SK-N-SH treated with all-trans-retinoic acid at 6 μM for 48 hours (cell line): ENCODE measurements at regions not wholly inside any gene's neighbourhood (a gene's known extent, or its start where the extent isn't known, plus 50 kb on each side); places are given as distances from the start of the nearest gene placed in this dataset.

ENCODE experiments used
- ATAC-seq: fragments of 200-7000 bp; cut with Tn5 transposase; 3 replicates; pipeline ENCODE4 v1.9.1; 2020; ENCODE audit warnings: mild to moderate bottlenecking, moderate library complexity
- ARNTL ChIP-seq: fragments of 450-650 bp; formaldehyde crosslinking; IDR thresholded peaks from 2 replicates; pipeline ENCODE4 v1.5.0; 2020; ENCODE audit warnings: low read depth, mild to moderate bottlenecking, moderate library complexity, borderline replicate concordance
- BACH2 ChIP-seq: fragments of 250-450 bp; sonication (Bioruptor Pico); IDR thresholded peaks from 2 replicates; pipeline ENCODE4 v1.9.0; 2021; ENCODE audit warnings: mild to moderate bottlenecking, borderline replicate concordance
- CSDC2 ChIP-seq: fragments of 250-450 bp; sonication (Bioruptor Pico); IDR thresholded peaks from 2 replicates; pipeline ENCODE4 v1.5.0; 2020; ENCODE audit warnings: mild to moderate bottlenecking, moderate library complexity
- ESRRG ChIP-seq: fragments of 250-450 bp; sonication (Bioruptor Pico); IDR thresholded peaks from 2 replicates; pipeline ENCODE4 v1.6.1; 2021; ENCODE audit warnings: mild to moderate bottlenecking
- GLIS3 ChIP-seq: fragments of 250-450 bp; sonication (Bioruptor Pico); IDR thresholded peaks from 2 replicates; pipeline ENCODE4 v1.5.0; 2020; ENCODE audit warnings: mild to moderate bottlenecking, moderate library complexity
- ISL1 ChIP-seq: fragments of 250-450 bp; sonication (Bioruptor Pico); IDR thresholded peaks from 2 replicates; pipeline ENCODE4 v2.1.2; 2022; ENCODE audit warnings: mild to moderate bottlenecking, moderate library complexity
- OSR1 ChIP-seq: fragments of 250-450 bp; sonication (Bioruptor Pico); IDR thresholded peaks from 2 replicates; pipeline ENCODE4 v1.8.0; 2022; ENCODE audit warnings: moderate library complexity, mild to moderate bottlenecking, inconsistent platforms
- PPARA ChIP-seq: fragments of 250-450 bp; sonication (Bioruptor Pico); IDR thresholded peaks from 2 replicates; pipeline ENCODE4 v1.5.0; 2020; ENCODE audit warnings: mild to moderate bottlenecking, borderline replicate concordance
- RARB ChIP-seq: fragments of 250-450 bp; sonication (Bioruptor Pico); IDR thresholded peaks from 2 replicates; pipeline ENCODE4 v1.8.0; 2021; ENCODE audit warnings: mild to moderate bottlenecking, moderate library complexity
- TCF4 ChIP-seq: fragments of 250-450 bp; sonication (Bioruptor Pico); IDR thresholded peaks from 2 replicates; pipeline ENCODE4 v1.8.0; 2021; ENCODE audit warnings: mild to moderate bottlenecking, moderate library complexity, borderline replicate concordance
- ZC3H10 ChIP-seq: fragments of 250-450 bp; sonication (Bioruptor Pico); IDR thresholded peaks from 2 replicates; pipeline ENCODE4 v1.5.1; 2021; ENCODE audit warnings: mild to moderate bottlenecking, moderate library complexity
- ZFP3 ChIP-seq: fragments of 250-450 bp; sonication (Bioruptor Pico); IDR thresholded peaks from 2 replicates; pipeline ENCODE4 v1.5.0; 2020; ENCODE audit warnings: mild to moderate bottlenecking, moderate library complexity
- ZNF565 ChIP-seq: fragments of 450-650 bp; formaldehyde crosslinking; conservative IDR thresholded peaks from 2 replicates; pipeline ENCODE4 v1.5.0; 2020; ENCODE audit warnings: low read depth, mild to moderate bottlenecking, moderate library complexity
- ZNF70 ChIP-seq: fragments of 450-650 bp; formaldehyde crosslinking; IDR thresholded peaks from 2 replicates; pipeline ENCODE4 v1.5.0; 2020; ENCODE audit warnings: mild to moderate bottlenecking, moderate library complexity
- TF ChIP-seq, protein P1 (sequence below): fragments of 250-450 bp; sonication (Bioruptor Pico); IDR thresholded peaks from 2 replicates; pipeline ENCODE4 v1.5.0; 2020; ENCODE audit warnings: mild to moderate bottlenecking, moderate library complexity
- TF ChIP-seq, protein P2 (sequence below): fragments of 250-450 bp; sonication (Bioruptor Pico); IDR thresholded peaks from 2 replicates; pipeline ENCODE4 v1.8.0; 2020; ENCODE audit warnings: mild to moderate bottlenecking, moderate library complexity, borderline replicate concordance
- TF ChIP-seq, protein P3 (sequence below): fragments of 250-450 bp; sonication (Bioruptor Pico); IDR thresholded peaks from 2 replicates; pipeline ENCODE4 v1.5.1; 2020; ENCODE audit warnings: low read depth, mild to moderate bottlenecking, moderate library complexity

DNA sequence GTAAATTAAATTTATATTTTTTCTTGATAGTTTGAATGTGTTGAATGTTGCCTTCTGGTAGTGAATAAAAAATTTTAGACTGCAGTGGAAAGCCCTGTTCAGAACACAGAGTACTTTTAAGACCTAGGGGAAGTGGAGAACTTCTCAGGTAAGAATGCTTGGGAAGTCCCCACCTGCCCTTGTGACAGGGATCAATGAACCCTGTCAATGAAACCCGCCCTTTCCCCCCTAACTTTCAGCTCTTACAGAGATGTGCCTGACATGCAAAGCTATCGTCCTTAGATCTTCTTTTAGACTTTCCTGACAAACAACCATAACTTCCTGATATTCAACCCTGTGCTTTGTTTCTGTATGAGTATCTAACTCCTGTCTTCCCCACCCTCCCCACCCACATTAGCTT, 562.7 kb downstream of the TLE4 start (continued):
- TF ChIP-seq, protein P1, sequence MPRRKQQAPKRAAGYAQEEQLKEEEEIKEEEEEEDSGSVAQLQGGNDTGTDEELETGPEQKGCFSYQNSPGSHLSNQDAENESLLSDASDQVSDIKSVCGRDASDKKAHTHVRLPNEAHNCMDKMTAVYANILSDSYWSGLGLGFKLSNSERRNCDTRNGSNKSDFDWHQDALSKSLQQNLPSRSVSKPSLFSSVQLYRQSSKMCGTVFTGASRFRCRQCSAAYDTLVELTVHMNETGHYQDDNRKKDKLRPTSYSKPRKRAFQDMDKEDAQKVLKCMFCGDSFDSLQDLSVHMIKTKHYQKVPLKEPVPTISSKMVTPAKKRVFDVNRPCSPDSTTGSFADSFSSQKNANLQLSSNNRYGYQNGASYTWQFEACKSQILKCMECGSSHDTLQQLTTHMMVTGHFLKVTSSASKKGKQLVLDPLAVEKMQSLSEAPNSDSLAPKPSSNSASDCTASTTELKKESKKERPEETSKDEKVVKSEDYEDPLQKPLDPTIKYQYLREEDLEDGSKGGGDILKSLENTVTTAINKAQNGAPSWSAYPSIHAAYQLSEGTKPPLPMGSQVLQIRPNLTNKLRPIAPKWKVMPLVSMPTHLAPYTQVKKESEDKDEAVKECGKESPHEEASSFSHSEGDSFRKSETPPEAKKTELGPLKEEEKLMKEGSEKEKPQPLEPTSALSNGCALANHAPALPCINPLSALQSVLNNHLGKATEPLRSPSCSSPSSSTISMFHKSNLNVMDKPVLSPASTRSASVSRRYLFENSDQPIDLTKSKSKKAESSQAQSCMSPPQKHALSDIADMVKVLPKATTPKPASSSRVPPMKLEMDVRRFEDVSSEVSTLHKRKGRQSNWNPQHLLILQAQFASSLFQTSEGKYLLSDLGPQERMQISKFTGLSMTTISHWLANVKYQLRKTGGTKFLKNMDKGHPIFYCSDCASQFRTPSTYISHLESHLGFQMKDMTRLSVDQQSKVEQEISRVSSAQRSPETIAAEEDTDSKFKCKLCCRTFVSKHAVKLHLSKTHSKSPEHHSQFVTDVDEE (CRISPR knock-in tag): no peak
- TF ChIP-seq ISL1 (CRISPR knock-in tag) (no peak), PPARA (CRISPR knock-in tag) (no peak), BACH2 (CRISPR knock-in tag) (no peak)

DNA sequence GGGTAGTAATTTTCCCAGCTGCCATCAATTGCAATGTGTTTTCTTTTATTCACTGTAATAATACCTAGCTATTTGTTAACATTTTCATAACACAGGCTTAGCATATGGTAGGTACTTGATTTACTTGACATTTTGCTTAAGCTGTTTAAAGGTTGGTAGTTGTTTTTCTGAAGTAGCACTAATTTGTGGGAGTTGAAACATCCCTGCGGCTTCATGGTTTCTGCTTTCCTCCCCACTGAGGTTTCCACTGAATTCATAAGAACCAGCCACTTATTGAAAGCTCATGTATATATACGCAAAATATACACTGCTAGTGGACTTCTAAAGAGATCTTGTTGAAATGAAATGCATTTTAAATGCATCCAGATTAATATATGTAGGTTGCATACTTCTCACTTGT, 559.9 kb downstream of the TLE4 start:
- ATAC-seq: no peak
- TF ChIP-seq, protein P1 (CRISPR knock-in tag): no peak

DNA sequence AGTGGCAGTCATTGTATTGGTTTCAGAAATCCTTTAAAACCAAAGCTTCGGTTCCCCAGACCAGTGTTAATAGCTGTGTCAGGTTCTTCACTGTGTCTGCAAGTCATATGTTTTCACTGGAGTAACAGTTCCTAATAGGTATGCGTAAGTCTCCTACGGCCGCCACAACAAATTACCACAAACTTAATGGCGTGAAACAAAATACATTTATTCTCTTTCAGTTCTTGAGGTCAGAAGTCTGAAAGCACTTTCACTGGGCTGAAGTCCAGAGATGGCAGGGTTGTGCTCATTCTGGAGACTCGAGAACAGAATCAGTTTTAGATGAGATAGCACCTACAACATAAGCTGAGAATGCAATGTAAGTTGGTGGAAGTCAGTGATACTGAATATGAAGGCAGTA, 556.2 kb downstream of the TLE4 start:
- TF ChIP-seq TCF4 (CRISPR knock-in tag) (no peak), ZNF70 (CRISPR knock-in tag) (no peak), GLIS3 (CRISPR knock-in tag) (no peak)
- ATAC-seq: no peak

DNA sequence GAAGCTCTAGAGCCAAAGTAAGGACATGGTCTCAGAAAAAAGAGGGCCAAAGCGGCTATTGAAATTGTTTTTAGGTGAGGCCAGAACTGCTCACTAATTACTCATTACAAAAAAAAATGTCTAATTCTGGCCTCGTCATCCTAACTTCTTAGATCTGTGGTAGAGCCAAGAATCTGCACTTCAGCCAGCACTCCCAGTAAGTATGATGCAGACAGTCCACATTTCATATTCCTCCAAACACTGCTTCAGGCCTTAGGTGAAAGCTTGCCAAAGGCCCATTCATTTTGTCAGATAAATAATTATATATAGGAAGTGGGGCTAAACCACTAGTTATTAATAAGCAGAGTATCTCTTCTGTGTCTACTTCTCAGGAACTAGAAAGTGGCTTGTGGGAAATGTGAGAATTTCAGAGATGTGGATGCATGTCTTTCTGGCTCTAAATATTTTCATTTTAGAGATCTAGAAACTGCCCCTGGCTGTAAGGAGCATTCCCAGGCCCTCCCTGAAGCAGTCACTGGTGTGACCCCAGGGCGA, 554.0 kb downstream of the TLE4 start:
- TF ChIP-seq ZFP3: no peak
- no peak for TF ChIP-seq TCF4 (CRISPR knock-in tag)
- no peak for TF ChIP-seq OSR1
- no peak for TF ChIP-seq ARNTL
- TF ChIP-seq ESRRG (CRISPR knock-in tag): no peak
- TF ChIP-seq PPARA (CRISPR knock-in tag): no peak
- TF ChIP-seq ISL1 (CRISPR knock-in tag): no peak
- no peak for TF ChIP-seq ZNF565 (CRISPR knock-in tag)
- TF ChIP-seq CSDC2 (CRISPR knock-in tag): no peak
- TF ChIP-seq ZC3H10 (CRISPR knock-in tag): no peak
- ATAC-seq: no peak

DNA sequence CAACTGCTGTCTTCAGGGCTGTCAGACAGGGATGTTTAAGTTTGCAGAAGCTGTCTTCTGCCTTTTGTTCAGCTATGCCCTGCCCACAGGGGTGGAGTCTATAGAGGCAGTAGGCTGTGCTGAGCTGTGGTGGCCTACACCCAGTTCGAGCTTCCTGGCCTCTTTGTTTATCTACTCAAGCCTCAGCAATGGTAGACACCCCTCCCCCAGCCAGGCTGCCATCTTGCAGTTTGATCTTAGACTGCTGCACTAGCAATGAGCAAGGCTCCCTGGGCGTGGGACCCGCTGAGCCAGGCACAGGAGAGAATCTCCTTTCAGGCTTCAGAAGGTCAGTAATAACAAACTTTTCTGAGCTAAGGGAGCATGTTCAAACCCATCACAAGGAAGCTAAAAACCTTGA, 545.3 kb downstream of the TLE4 start:
- TF ChIP-seq, protein P2, sequence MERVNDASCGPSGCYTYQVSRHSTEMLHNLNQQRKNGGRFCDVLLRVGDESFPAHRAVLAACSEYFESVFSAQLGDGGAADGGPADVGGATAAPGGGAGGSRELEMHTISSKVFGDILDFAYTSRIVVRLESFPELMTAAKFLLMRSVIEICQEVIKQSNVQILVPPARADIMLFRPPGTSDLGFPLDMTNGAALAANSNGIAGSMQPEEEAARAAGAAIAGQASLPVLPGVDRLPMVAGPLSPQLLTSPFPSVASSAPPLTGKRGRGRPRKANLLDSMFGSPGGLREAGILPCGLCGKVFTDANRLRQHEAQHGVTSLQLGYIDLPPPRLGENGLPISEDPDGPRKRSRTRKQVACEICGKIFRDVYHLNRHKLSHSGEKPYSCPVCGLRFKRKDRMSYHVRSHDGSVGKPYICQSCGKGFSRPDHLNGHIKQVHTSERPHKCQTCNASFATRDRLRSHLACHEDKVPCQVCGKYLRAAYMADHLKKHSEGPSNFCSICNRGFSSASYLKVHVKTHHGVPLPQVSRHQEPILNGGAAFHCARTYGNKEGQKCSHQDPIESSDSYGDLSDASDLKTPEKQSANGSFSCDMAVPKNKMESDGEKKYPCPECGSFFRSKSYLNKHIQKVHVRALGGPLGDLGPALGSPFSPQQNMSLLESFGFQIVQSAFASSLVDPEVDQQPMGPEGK (CRISPR knock-in tag): no peak
- no peak for TF ChIP-seq ISL1 (CRISPR knock-in tag)
- TF ChIP-seq, protein P3, sequence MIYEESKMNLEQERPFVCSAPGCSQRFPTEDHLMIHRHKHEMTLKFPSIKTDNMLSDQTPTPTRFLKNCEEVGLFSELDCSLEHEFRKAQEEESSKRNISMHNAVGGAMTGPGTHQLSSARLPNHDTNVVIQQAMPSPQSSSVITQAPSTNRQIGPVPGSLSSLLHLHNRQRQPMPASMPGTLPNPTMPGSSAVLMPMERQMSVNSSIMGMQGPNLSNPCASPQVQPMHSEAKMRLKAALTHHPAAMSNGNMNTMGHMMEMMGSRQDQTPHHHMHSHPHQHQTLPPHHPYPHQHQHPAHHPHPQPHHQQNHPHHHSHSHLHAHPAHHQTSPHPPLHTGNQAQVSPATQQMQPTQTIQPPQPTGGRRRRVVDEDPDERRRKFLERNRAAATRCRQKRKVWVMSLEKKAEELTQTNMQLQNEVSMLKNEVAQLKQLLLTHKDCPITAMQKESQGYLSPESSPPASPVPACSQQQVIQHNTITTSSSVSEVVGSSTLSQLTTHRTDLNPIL (CRISPR knock-in tag): no peak
- no peak for TF ChIP-seq TCF4 (CRISPR knock-in tag)
- no peak for TF ChIP-seq ARNTL
- TF ChIP-seq GLIS3 (CRISPR knock-in tag): no peak
- TF ChIP-seq ESRRG (CRISPR knock-in tag): no peak
- TF ChIP-seq RARB (CRISPR knock-in tag): no peak
- TF ChIP-seq ZNF565 (CRISPR knock-in tag): no peak
- ATAC-seq: no peak
